Fibroblast of lung (primary cell): ENCODE measurements at regions not wholly inside any gene's neighbourhood (a gene's known extent, or its start where the extent isn't known, plus 50 kb on each side); places are given as distances from the start of the nearest gene placed in this dataset.

Experiments
- CTCF ChIP-seq, 2 donors: IDR thresholded peaks in 1 of 2; conservative IDR thresholded peaks in 1 of 2; 1 replicate in 1 of 2; 2 replicates in 1 of 2; pipeline ENCODE4 v1.5.1; 2011 to 2012; ENCODE audit warnings: low read length in 2 of 2, control low read depth in 1 of 2, inconsistent platforms in 1 of 2, low read depth in 1 of 2, mild to moderate bottlenecking in 1 of 2
- EZH2 ChIP-seq: IDR thresholded peaks from 2 replicates; pipeline ENCODE4 v1.5.1; 2012; ENCODE audit warnings: low read length, control low read depth, mild to moderate bottlenecking; ENCODE audit errors: missing control alignments

- TF ChIP-seq CTCF (conservative IDR thresholded peaks at IDR 0.05 in 1 of 2, IDR thresholded peaks at IDR 0.05 in 1 of 2; ENCODE audit: low read depth in 1 of 2, low read length in 2 of 2) (no peak), EZH2 (no peak)
Observed at GRCh38 chr1:213751064-213751397, 236.7 kb upstream of the PROX1 start.
